MM.1S (cell line): ENCODE measurements at regions not wholly inside any gene's neighbourhood (a gene's known extent, or its start where the extent isn't known, plus 50 kb on each side); places are given as distances from the start of the nearest gene placed in this dataset.

Experiments
- DNase-seq: peaks from one replicate; pipeline ENCODE4 v3.0.0-alpha.2; 2015
- H2AFZ ChIP-seq: fragments of 300-600 bp; sonication (generic); 2 replicates; pipeline ENCODE4 v1.6.0; 2016; ENCODE audit warnings: antibody characterized with exemption, low read length
- H3F3A ChIP-seq: fragments of 300-600 bp; sonication (generic); 2 replicates; pipeline ENCODE4 v1.6.1; 2016; ENCODE audit warnings: mild to moderate bottlenecking, antibody characterized with exemption, low read length, moderate library complexity, mixed read lengths; ENCODE audit not compliant: insufficient read depth
- H3K27ac ChIP-seq: fragments of 300-600 bp; sonication (generic); 2 replicates; pipeline ENCODE4 v1.5.1; 2016; ENCODE audit warnings: mild to moderate bottlenecking, low read length
- H3K27me3 ChIP-seq: fragments of 300-600 bp; sonication (generic); replicated peaks from 2 replicates; pipeline ENCODE4 v1.6.0; 2016; ENCODE audit warnings: low read length; ENCODE audit not compliant: insufficient read depth
- H3K36me3 ChIP-seq: fragments of 300-600 bp; sonication (generic); replicated peaks from 2 replicates; pipeline ENCODE4 v1.6.1; 2016; ENCODE audit warnings: mild to moderate bottlenecking, low read length, mixed read lengths; ENCODE audit not compliant: insufficient read depth
- H3K4me1 ChIP-seq: fragments of 300-600 bp; sonication (generic); 2 replicates; pipeline ENCODE4 v1.6.1; 2016; ENCODE audit warnings: low read length, mixed read lengths
- H3K4me2 ChIP-seq: fragments of 300-600 bp; sonication (generic); 2 replicates; pipeline ENCODE4 v1.6.0; 2016; ENCODE audit warnings: low read depth, low read length
- H3K4me3 ChIP-seq: fragments of 300-600 bp; sonication (generic); 2 replicates; pipeline ENCODE4 v1.5.1; 2016; ENCODE audit warnings: low read length, mixed read lengths
- H3K79me2 ChIP-seq: fragments of 300-600 bp; sonication (generic); 2 replicates; pipeline ENCODE4 v1.6.1; 2016; ENCODE audit warnings: mixed run types, low read length, mixed read lengths
- H3K9ac ChIP-seq: fragments of 300-600 bp; sonication (generic); 2 replicates; pipeline ENCODE4 v1.6.1; 2016; ENCODE audit warnings: low read length, mixed read lengths
- H3K9me2 ChIP-seq: fragments of 300-600 bp; sonication (generic); replicated peaks from 2 replicates; pipeline ENCODE4 v1.6.1; 2016; ENCODE audit warnings: mild to moderate bottlenecking, low read length, mixed read lengths; ENCODE audit not compliant: insufficient read depth
- H3K9me3 ChIP-seq: fragments of 300-600 bp; sonication (generic); replicated peaks from 2 replicates; pipeline ENCODE4 v1.6.1; 2016; ENCODE audit warnings: mild to moderate bottlenecking, low read length, mixed read lengths; ENCODE audit not compliant: insufficient read depth
- H4K20me1 ChIP-seq: fragments of 300-600 bp; sonication (generic); 2 replicates; pipeline ENCODE4 v1.6.1; 2016; ENCODE audit warnings: mild to moderate bottlenecking, low read length, moderate library complexity, mixed read lengths; ENCODE audit not compliant: insufficient read depth
- CTCF ChIP-seq: fragments of 300-600 bp; sonication (generic); IDR thresholded peaks from 2 replicates; pipeline ENCODE4 v1.5.1; 2016; ENCODE audit warnings: antibody characterized with exemption, low read length, mixed read lengths
- EZH2 ChIP-seq: fragments of 300-600 bp; sonication (generic); optimal IDR thresholded peaks from 2 replicates; pipeline ENCODE3; 2017; ENCODE audit warnings: low read depth, mild to moderate bottlenecking, antibody characterized with exemption, low read length, mixed read lengths
- EZH2phosphoT487 ChIP-seq: fragments of 300-600 bp; sonication (generic); IDR thresholded peaks from 2 replicates; pipeline ENCODE4 v1.6.1; 2018; ENCODE audit warnings: antibody characterized with exemption, low read length

DNA sequence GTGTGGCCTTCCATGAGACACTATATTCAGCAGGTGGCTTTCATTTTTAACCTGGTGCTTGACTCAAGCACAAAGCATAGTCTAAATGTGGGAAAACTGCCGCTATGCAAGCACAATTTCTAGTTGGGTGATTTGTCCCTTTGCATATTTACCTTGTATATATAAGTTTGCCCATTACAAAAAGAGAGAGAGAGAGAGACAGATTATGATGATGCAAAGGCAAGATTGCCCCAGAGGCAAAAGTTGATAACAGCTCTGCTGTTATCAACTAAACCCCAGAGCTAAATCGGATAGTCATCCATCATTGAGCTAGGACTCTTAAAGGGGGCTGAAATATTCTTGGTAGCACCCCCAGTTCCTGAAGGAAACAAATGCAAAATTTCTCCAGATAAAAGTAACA, 141.5 kb downstream of the AQP9 start:
- TF ChIP-seq EZH2phosphoT487 (no peak), EZH2 (no peak), CTCF (no peak)
- Histone ChIP-seq H4K20me1 (no peaks in the 10 kb centered on the region), H3K36me3 (no peaks in the 10 kb centered on the region), H3K27me3 (no peaks in the 10 kb centered on the region), H3K27ac (no peak overlapping the region), H3K9me2 (no peaks in the 10 kb centered on the region), H3K4me1 (peaks cover 22% of the 10 kb centered on the region), H3K4me2 (no peak overlapping the region), H3K9me3 (no peaks in the 10 kb centered on the region), H3K9ac (no peak overlapping the region), H3K79me2 (no peaks in the 10 kb centered on the region), H3F3A (no peaks in the 10 kb centered on the region), H2AFZ (no peak overlapping the region), H3K4me3 (no peak overlapping the region)
- DNase-seq = no peak

GRCh38 chr15:58282060-58282708, 144.0 kb downstream of the AQP9 start:
- H3K27me3 ChIP-seq = no peaks in the 10 kb centered on the region
- H3K4me3 ChIP-seq = no peak overlapping the region
- no peak for DNase-seq
- no peaks in the 10 kb centered on the region for H3K9me3 ChIP-seq
- no peak overlapping the region for H3K4me2 ChIP-seq
- no peaks in the 10 kb centered on the region for H3K9me2 ChIP-seq
- no peaks in the 10 kb centered on the region for H3F3A ChIP-seq
- no peak overlapping the region for H3K27ac ChIP-seq
- H3K79me2 ChIP-seq = no peaks in the 10 kb centered on the region
- no peak overlapping the region for H3K9ac ChIP-seq
- H2AFZ ChIP-seq = 0 out of 2 replicates have a peak overlapping the region, but pooled peaks have one; percentile 22
- H3K36me3 ChIP-seq = no peaks in the 10 kb centered on the region
- H3K4me1 ChIP-seq = peaks cover 12% of the 10 kb centered on the region
- H4K20me1 ChIP-seq = no peaks in the 10 kb centered on the region
- TF ChIP-seq CTCF (no peak), EZH2 (no peak), EZH2phosphoT487 (no peak)

DNA sequence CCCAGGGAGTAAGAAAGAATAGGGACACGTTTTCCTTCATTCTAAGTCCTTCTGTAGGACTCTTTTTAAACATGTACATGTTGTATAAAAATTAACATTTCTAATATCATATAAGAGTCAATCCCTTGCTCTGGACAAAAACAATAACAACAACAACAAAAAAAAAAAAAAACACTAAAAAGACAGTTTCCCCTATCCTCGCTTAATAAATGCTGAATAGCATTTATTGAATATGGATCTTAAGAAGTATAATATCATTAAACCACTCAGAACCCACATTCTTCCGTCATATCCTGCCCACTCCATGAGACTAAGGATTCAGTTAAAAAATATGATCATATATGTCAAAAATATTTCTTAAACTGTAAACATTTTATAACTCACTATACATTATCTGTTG, 145.1 kb downstream of the AQP9 start:
- H3K79me2 ChIP-seq = no peaks in the 10 kb centered on the region
- no peak for DNase-seq
- H3K9ac ChIP-seq = no peak overlapping the region
- no peaks in the 10 kb centered on the region for H3K9me2 ChIP-seq
- H3K36me3 ChIP-seq = no peaks in the 10 kb centered on the region
- H3K4me1 ChIP-seq = 0 out of 2 replicates have a peak, but pooled peaks cover 13% of the 10 kb centered on the region
- no peak overlapping the region for H3K4me3 ChIP-seq
- H2AFZ ChIP-seq = no peak overlapping the region
- no peak for TF ChIP-seq CTCF
- TF ChIP-seq EZH2 = no peak
- TF ChIP-seq EZH2phosphoT487 = no peak
- no peak overlapping the region for H3K4me2 ChIP-seq
- H3K27ac ChIP-seq = no peak overlapping the region
- no peaks in the 10 kb centered on the region for H3K9me3 ChIP-seq
- no peaks in the 10 kb centered on the region for H3K27me3 ChIP-seq
- H4K20me1 ChIP-seq = no peaks in the 10 kb centered on the region
- no peaks in the 10 kb centered on the region for H3F3A ChIP-seq
